ENCODE measurements at regions not wholly inside any gene's neighbourhood (a gene's known extent, or its start where the extent isn't known, plus 50 kb on each side); places are given as distances from the start of the nearest gene placed in this dataset.

DNA sequence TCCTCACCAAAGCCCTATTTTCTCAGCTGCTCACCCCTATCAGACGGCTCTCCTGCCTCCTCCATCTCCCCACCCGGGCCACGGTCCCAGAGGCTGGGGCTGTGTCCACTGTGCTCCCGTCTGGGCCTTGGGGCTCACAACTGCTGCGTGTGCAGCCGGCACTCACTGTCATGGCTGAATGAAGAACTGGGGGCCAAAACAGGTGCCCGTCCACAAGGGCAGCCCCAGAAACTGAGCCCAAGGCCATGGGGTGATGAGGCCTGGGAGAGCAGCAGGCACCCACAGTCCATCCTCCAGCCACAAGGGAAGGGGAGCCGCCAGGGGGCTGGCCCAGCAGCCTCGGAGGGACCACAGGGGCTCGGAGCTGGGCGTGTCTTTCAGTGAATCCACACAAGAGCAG lies 159.5 kb downstream of the DLL1 start:
- DNase-seq, result no peak

DNA sequence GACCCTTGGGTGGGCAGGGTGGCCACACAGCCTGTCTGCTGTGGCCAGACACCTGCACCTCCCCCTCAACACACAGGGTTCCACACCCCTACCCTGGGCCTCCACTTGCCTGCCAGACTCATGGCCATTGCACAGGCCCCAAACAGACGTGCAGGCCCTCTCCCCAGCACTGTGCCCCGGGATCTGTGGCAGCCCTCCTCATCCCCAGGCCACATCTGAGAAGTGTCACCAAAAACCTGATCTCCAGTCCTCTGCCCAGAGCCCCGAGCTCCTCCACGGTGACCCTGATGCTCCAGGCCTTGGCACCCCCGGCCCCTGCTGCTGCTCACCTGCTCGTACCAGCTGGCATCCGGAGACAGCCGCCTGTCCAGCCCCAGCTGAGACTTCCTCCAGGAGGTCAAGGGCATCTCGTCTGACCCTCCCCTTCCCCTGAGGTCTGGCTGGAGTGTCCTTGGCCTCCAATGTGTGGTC lies 160.1 kb downstream of the DLL1 start:
- DNase-seq, result no peak

DNA sequence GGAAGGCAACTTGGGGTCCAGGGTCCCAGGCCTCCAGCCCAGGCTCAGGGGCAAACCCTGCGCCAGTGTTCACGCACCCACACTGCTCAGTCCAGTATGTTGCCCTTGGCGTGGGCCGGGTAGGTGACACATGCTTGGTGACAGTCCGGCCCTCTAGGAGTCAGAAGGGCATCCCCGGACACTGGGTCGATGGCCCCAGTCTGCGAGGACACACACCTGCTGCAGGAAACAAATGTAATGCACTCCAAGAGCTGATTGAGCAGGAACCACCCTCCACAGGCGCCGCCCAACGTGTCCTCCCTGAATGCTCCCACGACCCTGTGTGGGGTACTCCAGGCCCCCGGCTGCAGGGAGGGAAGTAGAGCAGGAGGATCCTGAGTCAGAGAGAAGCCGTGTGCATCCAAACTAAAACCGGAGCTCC lies 160.7 kb downstream of the DLL1 start:
- no peak for DNase-seq

DNA sequence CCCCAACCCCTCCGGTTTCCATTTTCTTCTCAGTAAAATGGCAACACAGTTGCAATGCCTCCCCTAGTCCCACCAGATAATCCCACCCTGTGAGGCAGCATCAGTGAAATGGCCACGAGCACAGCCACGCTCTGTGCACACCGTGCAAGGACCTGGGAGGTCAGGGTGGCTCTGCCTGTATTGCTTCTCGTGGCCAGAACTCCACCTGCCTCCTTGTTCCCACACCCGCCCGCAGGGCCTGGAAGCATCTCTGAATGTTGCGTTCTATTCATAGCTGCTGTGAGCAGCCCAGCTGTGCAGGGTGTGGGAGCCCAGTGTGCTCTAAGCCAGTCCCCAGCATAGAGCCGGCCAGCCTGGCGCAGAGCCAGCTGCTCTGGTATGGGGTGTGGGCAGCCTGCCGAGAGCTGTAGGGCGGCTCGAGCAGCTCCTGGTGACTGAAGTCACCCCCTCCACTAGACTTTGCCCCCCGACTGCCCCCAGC lies 161.1 kb downstream of the DLL1 start:
- DNase-seq, result no peak

DNA sequence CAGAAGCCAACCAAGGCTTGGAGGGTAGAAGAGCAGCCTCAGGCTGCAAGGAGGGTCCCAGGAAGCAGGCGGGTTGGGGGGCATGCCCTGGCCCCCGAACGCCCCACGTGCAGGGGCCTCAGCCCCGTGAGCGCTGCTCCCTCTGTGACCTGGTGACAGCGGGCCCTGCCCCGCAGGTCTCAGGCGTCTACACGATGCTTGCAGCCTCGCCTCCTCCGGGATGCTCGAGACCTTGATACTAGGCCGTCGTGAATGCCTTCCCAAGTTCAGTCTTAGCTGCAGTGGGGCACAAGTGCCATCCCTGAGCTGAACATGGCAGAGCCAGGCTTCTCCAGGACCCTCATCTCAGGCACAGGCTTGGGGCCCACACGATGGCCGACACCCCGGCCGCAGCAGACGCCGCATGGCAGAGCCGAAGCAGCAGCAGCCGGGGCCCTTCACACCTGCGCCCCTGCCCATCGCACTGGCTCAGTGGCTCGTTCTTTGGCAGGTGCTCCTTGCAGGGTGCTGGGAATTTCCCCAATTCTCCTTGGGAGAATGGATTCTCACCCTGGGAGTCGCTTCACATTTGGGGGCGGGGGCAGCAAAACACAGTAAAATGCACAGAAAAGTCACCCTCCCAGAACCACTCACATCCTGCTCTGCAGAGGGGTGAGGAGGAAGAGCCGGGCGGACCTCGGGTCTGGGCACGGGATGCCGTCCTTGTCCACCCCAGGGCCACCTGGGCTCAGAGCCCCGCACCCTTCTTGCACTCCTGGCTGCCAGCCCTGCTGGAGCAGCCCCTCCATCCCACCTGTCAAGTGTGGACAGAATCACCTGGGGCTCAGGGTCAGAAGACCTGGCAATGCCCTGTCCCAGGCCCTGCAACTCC lies 161.8 kb downstream of the DLL1 start:
- no peak for DNase-seq

DNA sequence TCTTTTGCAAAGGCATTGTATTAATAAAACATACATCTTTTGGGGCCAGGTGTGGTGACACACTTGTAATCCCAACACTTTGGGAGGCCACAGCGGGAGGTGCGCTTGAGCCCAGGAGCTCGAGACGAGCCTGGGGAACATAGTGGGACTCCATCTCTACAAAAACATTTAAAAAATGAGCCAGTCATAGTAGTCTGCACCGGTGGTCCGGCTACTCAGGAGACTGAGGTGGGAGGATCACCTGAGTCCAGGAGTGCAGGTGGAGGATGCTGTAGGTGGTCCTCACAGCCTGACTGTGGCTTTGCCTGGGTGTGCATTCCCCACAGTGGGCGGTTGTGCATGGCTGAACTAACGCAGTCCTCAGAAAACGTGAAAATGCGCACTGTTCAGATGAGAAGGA lies 162.5 kb downstream of the DLL1 start:
- DNase-seq, result no peak

DNA sequence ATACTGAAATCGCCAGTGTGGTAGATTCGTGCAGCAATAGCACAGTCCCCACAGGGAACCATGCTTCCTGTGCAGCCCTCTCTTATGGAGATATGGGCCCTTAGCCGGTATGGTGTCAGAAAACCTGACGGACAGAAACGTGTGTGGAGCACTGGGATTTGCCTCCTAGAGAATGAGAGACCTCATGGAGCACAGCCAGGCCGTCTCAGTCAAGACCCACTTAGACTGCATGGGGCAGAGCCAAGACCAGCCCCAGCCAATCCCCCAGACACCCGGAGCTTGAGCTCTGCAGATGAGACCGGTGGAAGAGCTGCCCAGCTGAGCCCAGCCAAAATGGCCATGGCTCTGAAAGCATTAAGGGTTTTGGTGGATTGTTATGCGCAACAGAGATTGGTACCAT lies 163.7 kb downstream of the DLL1 start:
- DNase-seq, result no peak

DNA sequence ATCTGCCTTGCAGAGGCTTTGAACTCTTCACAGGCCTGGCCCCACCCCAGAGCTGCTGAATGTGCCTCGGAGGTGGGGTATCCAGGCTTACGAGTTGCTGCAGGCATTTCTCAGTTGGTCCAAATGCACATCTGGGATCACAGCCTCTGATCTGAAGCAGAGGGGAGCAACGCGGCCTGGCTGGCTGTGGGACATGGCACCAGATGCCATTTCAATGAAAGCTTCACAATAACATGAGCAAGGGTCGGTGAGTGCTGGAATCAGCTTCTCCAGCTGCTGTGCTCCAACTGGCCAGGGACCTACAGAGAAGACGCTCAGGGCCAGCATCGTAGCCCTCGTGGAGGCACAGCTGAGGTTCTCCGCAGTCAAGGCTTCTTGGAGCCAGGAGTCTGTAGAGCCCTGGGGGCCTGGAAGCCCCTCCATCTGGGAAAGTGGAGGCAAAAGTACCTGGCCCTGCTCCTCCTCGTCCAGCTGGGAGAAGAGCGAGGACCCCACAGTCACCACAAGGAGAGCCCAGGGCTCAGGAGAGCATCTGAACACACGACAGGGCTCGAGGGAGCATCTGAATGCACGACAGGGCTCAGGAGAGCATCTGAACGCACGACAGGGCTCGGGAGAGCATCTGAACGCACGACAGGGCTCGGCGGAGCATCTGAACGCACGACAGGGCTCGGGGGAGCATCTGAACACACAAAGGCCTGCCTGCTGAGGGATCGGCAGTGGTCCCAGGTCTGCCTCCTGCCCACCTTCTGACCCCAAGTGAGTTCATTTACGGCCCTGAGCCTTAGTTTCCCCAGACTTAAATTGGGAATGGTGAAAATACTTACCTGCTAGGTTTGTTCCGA lies 165.2 kb downstream of the DLL1 start:
- DNase-seq, result no peak

DNA sequence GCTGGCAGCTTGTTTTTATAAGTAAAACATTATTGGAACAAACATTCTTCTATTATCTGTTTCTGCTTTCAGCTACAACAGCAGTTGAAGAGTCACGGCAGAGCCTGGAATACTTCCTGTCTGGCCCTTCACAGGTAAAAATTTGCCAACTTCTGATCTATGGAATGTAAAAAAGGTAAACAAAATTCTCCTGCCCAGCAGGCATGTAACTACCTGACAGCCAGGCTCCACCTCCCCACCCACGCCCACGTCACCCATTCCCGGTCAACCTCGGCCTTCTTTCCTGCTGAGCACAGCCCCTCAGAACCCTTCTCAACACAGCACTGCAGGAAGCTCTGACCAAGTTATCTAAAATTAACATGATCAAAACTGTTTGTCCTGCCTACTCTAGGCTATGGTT lies 166.0 kb downstream of the DLL1 start:
- no peak for DNase-seq

DNA sequence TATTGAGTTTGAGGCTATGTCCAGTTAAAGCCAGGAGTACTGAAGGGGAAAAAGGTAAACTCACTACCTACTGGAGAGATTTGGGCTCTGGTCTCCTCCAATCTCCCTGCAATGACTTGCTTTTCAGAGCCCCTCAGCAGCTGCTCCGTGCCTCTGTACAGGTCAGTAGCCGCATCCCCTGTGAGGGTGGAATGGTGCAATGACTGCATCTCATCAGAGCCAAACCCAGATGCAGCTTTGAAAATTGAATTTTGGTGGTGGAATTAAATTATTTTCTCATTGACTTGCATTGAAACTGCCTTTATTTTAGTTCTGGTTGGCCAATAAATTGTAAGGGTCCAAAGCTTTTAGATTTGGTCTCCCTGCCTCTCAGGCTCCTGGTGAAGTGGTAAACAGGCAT lies 166.7 kb downstream of the DLL1 start:
- DNase-seq, result no peak

DNA sequence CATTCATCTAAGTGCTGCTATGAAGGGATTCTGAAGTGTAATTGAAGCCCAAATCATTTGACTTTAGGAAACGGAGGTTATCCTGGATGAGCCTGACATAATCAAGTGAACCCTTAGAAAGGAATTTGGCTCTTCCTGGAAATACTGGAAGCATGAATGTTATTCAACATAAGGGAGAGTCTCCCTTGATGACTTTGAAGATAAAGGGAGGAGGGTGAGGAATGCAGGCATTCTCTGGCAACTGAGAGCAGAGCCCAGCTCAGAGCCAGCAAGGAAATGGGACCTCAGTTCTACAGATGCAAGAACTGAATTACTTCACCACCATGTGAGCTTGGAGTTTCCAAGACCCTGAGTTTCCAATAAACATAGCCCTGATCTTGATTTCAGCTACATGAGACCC lies 168.2 kb downstream of the DLL1 start:
- no peak for DNase-seq

DNA sequence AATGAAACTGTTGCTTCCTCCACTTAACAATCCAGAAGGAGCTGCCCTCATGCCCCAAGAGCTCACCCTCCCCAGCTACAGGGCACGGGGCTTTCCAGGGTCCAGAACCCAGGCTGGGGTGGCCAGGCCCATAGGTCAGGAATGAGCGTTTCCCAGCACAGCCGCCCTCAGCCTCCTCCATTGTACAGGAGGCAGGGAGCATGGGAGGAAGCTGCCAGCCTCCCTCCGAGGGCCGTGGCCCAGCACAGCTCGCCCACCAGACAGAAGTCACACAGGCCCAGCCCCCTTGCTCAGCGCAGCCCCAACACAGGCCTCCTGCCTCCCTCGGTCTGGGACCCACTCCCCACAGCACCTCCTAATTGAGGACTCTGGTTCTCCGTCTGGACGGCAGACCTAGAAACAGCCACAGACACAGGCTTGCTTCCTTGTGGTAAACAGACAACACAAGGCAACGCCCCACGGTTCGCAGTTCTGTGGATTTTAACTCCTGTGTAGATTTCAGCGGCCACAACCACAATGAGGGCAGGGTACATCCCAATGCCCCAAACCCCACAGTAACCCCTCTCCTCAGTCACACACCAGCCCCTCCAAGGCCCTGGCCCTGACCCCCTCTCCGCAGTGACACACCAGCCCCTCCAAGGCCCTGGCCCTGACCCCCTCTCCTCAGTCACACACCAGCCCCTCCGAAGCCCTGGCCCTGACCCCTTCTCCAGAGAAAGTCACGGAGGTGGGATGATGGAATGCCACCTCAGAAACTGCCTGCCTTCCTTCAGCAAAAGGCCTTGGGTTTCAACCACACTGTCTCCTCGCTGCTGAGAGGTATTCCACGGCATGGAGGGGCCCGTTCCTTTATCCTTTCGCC lies 173.5 kb downstream of the DLL1 start:
- DNase-seq, result no peak

DNA sequence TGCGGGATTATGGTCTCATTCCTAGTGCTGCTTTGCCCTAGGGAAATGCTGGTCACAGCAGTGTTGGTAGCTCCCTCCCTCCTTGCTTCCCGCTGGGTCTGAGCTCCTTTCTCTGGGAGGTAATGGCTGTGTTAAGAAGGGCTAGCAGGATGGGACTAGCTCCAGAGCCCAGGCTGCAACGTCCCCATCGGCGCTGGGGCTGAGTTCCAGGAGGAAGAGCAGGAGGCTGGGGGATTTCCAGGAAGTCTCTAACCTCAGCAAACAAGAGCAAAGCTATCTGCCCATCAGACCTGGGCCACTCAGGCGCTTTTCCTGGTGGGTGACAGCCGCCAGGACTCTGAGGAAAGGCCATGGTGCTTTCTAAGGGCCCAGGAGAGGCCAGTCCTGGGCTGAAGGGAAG lies 174.2 kb downstream of the DLL1 start:
- no peak for DNase-seq

DNA sequence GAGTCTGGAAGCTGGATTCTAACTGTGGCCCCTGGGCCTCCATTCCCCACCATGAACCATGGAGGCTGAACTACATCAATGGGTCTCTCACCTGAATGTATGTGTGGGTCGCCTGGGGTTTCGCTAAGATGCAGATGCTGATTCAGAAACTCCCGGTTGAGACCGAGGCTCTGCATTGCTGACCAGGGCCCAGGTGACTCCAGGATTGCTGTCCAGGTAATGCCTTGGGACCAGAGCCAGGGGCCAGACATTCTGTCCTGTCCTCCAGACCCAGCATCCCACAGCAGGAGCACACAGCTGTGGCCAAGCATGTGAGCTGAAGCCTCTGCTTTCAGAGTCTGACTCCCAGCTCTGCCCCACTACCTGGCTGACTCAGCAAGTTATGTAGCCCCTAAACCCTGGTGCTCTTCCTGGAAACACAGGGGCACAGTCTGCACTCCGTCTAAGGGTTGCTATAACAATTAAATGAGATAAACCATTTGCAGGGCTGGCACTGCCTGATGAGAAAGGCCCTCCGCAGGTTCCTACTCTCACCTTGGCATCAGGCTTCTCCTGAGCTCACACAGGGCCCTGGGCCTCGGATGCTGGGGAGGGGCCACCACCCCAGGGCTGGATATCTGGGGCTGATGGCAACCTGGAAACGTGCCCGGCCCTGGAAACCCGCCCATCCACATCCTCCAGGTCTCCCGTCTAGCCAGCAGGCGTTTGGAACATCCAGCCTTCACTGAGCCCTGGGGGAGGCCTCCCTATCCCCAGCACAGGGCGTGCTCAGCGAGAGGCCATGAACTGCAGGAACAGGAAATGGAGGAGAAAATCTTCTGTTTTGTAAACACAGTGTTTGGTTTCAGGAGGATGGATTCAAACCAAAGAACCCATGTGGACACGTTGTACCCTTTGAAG lies 175.7 kb downstream of the DLL1 start:
- no peak for DNase-seq

DNA sequence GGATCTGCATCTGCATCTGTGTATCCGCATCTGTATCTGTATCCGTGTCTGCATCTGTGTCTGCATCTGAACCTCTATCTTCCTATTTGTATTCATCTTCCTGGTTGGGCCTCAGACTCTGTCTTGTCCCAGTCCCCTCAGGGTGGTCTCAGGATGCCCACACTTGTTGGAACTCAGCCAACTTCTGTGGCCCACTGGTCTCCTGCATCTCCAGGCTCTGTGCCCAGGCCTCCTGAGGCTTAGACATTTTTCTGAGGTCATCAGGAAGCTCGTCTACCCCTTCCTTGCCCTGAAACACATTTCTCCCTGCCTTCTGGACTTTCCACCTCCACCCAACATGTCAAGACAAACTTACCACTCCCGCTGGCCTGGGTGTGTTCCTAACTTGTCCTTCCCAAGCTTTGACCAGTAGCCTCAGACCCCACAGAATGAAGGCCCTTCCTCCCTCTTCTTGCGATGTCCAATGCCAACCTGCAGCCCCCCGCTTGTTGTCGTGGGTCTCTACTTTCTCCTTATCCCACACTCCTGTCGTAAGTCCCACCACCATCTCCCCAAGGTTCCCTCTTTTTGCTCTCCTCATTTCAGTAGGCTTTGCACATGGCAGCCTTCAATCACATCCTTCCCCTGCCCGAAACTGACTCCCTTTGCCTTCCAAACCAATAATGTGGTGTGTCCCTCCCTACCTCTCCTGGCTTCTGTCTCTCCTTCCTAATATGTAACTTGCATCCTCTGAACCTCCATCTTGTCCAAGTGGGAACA lies 176.5 kb downstream of the DLL1 start:
- no peak for DNase-seq

DNA sequence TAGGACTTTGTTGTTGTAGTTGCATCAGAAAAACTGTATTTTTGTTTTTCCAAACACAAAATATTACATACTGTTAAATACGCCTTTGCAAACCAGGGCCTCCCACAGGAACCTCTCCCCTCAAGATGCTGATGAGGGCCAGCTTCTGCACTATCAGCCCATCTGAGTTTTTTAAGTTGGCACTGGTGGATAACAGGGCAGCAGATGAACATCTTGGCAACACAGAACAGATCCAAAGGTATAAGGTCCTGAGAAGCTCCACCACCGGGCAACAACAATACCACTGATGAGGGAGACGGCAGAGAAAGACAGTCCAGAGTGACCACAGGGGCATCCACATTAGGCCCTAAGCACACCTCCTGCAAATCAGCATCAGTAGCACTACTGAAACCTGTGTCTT lies 177.7 kb downstream of the DLL1 start:
- DNase-seq, result no peak

DNA sequence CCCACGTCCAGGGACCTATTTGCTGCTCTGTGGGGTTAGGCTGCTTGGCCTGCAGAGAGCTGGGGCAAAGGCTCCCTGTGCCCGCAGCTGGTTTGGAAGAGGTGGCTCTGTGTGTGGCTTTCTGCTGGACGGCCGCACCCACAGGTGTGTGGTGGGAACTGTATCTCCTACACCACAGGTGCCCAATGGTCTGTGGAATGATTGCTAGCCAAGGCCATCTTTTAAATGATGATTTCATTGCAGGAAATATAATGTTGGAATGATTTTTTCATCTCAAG lies 178.4 kb downstream of the DLL1 start:
- no peak for DNase-seq

DNA sequence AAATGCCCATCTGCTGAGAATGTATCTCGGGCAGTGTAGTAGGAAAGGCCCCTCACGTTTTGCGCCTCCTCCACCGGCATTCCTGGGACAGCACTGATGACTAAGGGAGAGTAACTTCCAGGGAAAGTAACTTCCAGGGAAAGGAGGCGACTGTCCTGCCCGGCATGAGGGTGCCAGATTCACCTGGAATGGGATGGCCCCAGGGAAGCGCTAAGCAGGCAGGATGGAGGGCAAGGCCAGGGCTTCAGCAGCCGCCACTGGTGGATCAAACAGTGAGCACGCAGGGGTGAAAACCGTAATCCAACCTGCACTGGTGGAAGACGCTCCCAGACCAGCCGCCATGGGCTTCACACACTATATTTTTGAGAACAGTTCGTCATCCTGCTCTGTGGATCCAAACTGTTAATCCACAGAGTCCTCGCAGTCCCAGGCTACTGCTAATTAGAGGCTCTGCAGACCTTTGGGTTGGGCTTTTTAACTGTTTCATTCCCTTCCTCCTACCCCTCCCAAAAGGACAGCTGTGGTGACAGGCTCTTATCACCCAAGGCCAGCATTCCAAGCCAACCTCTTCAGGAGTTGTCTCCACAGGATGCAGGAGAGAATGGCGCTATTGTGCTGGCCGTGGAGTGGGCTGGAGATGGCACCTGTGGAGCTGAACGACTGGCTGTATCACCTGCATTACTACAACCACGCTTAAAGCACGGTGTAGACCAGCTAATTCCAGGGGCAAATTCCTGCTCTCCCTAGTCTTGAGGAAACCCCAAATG lies 178.9 kb downstream of the DLL1 start:
- DNase-seq, result no peak

DNA sequence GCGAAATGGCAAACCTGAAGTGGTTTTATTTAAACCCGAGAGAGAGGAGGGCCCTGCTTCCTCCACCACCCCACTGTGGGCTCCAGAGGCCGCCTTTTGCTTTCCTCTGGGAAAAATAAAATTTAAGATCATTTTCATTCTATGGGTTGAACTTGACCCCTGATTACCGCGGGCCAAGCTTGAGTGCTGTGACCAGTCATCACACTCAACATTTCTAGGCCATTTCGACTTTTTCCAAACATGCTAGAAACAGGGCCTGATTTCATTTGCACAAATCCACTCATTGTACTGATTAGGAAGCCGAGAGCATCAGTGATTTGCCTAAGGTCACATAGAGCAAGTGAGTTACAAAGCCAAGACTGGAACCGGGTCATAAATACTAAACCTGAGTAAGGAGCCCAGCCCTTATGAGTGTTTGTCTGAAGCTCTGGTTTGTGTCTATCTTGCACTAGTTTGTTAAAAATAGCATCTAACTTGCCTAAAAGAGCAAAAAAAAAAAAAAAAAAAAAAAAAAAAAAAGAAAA lies 179.7 kb downstream of the DLL1 start:
- no peak for DNase-seq

All from KG1 (cell line).